GM12878 (cell line): ENCODE measurements at regions not wholly inside any gene's neighbourhood (a gene's known extent, or its start where the extent isn't known, plus 50 kb on each side); places are given as distances from the start of the nearest gene placed in this dataset.

Experiments used
- ATAC-seq: fragments of 200-7000 bp; cut with Tn5 transposase; 3 replicates; pipeline ENCODE4 v1.9.1; 2020; ENCODE audit warnings: mild to moderate bottlenecking, moderate library complexity
- BruUV-seq: library from RNA; stranded (reverse); fragments of 400-500 nt; replicated peaks from 2 replicates; lab custom pipeline; 2021; lab: Mats Ljungman, UMichigan
- CTCF ChIA-PET: fragments of 300-600 bp; sonication (Branson Sonifier 250); formaldehyde crosslinking; extraction: SDS; loops from one replicate; lab custom pipeline; 2021; ENCODE audit warnings: inconsistent platforms; lab: Yijun Ruan, JAX
- POLR2A ChIA-PET: fragments of 350-600 bp; formaldehyde crosslinking; extraction: SDS; loops from one replicate; lab custom pipeline; 2021; ENCODE audit warnings: inconsistent platforms; lab: Charles Lee
- RAD21 ChIA-PET: fragments of 300-600 bp; sonication (Branson Sonifier 250); formaldehyde crosslinking; loops from one replicate; lab custom pipeline; 2023; ENCODE audit warnings: antibody characterized with exemption; ENCODE audit not compliant: unreplicated experiment; lab: Charles Lee
- SMC1A ChIA-PET: fragments of 300-600 bp; sonication (Branson Sonifier 250); formaldehyde crosslinking; loops from one replicate; lab custom pipeline; 2023; ENCODE audit not compliant: unreplicated experiment, uncharacterized antibody; lab: Charles Lee
- DNase-seq: peaks from one replicate; pipeline ENCODE4 v3.0.0-alpha.2; 2011; ENCODE audit warnings: low read depth, low spot score
- FAIRE-seq: peaks from 3 replicates; lab custom pipeline; 2011; peaks lifted over from hg19 to GRCh38; lab: Jason Lieb, UNC
- H2AFZ ChIP-seq: 2 replicates; pipeline ENCODE4 v1.6.0; 2011; ENCODE audit warnings: low read depth, low read length, control low read depth; ENCODE audit not compliant: control insufficient read depth
- H3K27ac ChIP-seq: 2 replicates; pipeline ENCODE4 v1.5.1; 2011; ENCODE audit warnings: control low read depth; ENCODE audit not compliant: control insufficient read depth, insufficient read depth
- H3K27me3 ChIP-seq, 2 experiments: replicated peaks in 1 of 2; 2 replicates each; pipeline versions ENCODE4 v1.6.0 to v1.6.1; 2011; ENCODE audit warnings: low read length in 1 of 2; ENCODE audit not compliant: control insufficient read depth in 2 of 2, insufficient read depth in 2 of 2
- H3K36me3 ChIP-seq, 2 experiments: 2 replicates each; pipeline ENCODE4 v1.5.1; 2011; ENCODE audit warnings: low read length in 1 of 2; ENCODE audit not compliant: control insufficient read depth in 2 of 2, insufficient read depth in 2 of 2
- H3K4me1 ChIP-seq: 2 replicates; pipeline ENCODE4 v1.6.1; 2011; ENCODE audit warnings: mild to moderate bottlenecking, low read length, moderate library complexity, mixed read lengths; ENCODE audit not compliant: control insufficient read depth, insufficient read depth
- H3K4me2 ChIP-seq: 2 replicates; pipeline ENCODE4 v1.6.0; 2011; ENCODE audit warnings: control low read depth; ENCODE audit not compliant: control insufficient read depth, insufficient read depth
- H3K4me3 ChIP-seq: fragments of 200-600 bp; sonication (generic); 2 replicates; pipeline ENCODE4 v1.5.1; 2016
- H3K79me2 ChIP-seq: 2 replicates; pipeline ENCODE4 v1.6.0; 2011; ENCODE audit warnings: low read length; ENCODE audit not compliant: control insufficient read depth, insufficient read depth
- H3K9ac ChIP-seq: 2 replicates; pipeline ENCODE4 v1.8.0; 2011; ENCODE audit warnings: low read length, control low read depth, mixed read lengths; ENCODE audit not compliant: control insufficient read depth, insufficient read depth
- H3K9me3 ChIP-seq: replicated peaks from 3 replicates; pipeline ENCODE4 v1.5.1; 2011; ENCODE audit warnings: mild to moderate bottlenecking, low read length; ENCODE audit not compliant: control insufficient read depth, insufficient read depth
- H4K20me1 ChIP-seq: 2 replicates; pipeline ENCODE4 v1.6.0; 2011; ENCODE audit not compliant: control insufficient read depth, insufficient read depth
- IKZF2 ChIP-seq, 2 experiments: fragments of 450-650 bp; IDR thresholded peaks; 2 replicates each; pipeline ENCODE4 v1.6.1; 2017; ENCODE audit warnings: mild to moderate bottlenecking in 2 of 2, moderate library complexity in 2 of 2
- NFYA ChIP-seq: IDR thresholded peaks from 2 replicates; pipeline ENCODE4 v1.6.1; 2011; ENCODE audit warnings: low read depth, mild to moderate bottlenecking, low read length, improper control_type of control experiment, borderline replicate concordance
- NRF1 ChIP-seq: conservative IDR thresholded peaks from 2 replicates; pipeline ENCODE4 v1.6.1; 2011; ENCODE audit warnings: mild to moderate bottlenecking, low read depth, low read length, improper control_type of control experiment
- RFX5 ChIP-seq: IDR thresholded peaks from 2 replicates; pipeline ENCODE4 v1.6.1; 2011; ENCODE audit warnings: low read depth, low read length, improper control_type of control experiment
- TARDBP ChIP-seq: IDR thresholded peaks from 2 replicates; pipeline ENCODE4 v1.6.1; 2016; ENCODE audit warnings: borderline replicate concordance
- ZSCAN29 ChIP-seq: fragments of 450-650 bp; IDR thresholded peaks from 2 replicates; pipeline ENCODE4 v1.6.1; 2017; ENCODE audit warnings: mild to moderate bottlenecking, moderate library complexity
- WGBS: methylation state at CpG from one replicate; pipeline ENCODE4 v1.1.6; 2016; ENCODE audit warnings: low lambda C conversion rate; ENCODE audit not compliant: insufficient replicate concordance, insufficient coverage; ENCODE audit errors: missing lambda C conversion rate; 5-methylcytosine and 5-hydroxymethylcytosine counted together
- in situ Hi-C: fragments of 300-500 bp; cut with MboI; formaldehyde crosslinking; loops from 9 replicates; pipeline ENCODE4 v1.14.3; 2018; ENCODE audit warnings: mixed read lengths
- intact Hi-C: fragments of 100-400 bp; cut with micrococcal nuclease; formaldehyde crosslinking; loops from one replicate; pipeline ENCODE4 v1.14.2; 2022; ENCODE audit not compliant: unreplicated experiment
- TF ChIP-seq, protein P1 (sequence below): fragments of 150-350 bp; IDR thresholded peaks from 2 replicates; pipeline ENCODE4 v1.6.1; 2014; ENCODE audit warnings: mild to moderate bottlenecking, low read depth, low read length
- TF ChIP-seq, protein P2 (sequence below): fragments of 450-650 bp; IDR thresholded peaks from 2 replicates; pipeline ENCODE4 v1.6.1; 2018; ENCODE audit warnings: borderline replicate concordance, mild to moderate bottlenecking; ENCODE audit not compliant: partially characterized antibody
- TF ChIP-seq, protein P3 (sequence below): fragments of 450-650 bp; IDR thresholded peaks from 2 replicates; pipeline ENCODE4 v1.6.1; 2018; ENCODE audit warnings: mild to moderate bottlenecking, low read depth, moderate library complexity; ENCODE audit not compliant: partially characterized antibody
- TF ChIP-seq, protein P4 (sequence below): fragments of 450-650 bp; formaldehyde crosslinking; IDR thresholded peaks from 2 replicates; pipeline ENCODE4 v1.4.0; 2020; ENCODE audit warnings: mild to moderate bottlenecking, moderate library complexity

DNA sequence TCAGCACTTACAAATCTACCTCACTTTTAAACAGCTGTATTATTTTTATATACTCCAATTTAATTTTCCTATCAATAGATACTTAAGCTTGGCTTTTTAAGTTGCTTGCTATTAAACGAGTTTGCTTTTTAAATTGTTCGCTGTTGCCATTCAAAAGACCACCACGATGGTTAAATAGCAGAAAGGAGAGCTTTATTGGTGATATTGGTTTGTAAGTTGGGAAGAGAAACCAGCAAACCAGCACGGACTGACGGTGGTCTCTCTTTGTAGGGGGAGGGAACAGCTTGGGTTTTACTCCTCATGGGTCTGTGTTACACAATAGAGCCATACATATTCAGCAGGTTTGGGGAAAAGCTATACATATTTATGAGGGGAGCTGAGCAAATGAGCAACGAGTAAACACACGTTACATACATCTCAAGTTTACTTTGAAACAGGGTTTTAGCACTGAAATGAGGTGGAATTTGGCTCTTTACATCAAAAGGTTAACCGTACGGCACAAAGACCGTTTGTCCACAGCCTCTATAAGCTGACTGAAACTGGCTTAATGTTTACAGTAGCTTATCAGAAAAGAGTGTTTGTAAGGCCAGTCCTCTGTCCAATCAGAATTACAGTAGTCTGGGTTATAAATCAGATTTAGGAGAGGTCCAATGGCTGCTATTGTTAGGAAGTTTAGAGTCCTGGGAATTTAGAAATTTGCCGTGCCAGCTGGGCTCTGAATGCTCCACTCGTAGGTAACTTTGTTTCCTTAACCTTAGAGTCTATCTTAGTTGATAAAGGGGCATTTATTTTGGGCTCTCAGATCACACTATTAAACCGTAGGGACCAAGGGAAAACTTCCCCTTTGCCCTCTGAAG, 69.7 kb upstream of the DHRS4 start (continued):
- TF ChIP-seq, protein P1, sequence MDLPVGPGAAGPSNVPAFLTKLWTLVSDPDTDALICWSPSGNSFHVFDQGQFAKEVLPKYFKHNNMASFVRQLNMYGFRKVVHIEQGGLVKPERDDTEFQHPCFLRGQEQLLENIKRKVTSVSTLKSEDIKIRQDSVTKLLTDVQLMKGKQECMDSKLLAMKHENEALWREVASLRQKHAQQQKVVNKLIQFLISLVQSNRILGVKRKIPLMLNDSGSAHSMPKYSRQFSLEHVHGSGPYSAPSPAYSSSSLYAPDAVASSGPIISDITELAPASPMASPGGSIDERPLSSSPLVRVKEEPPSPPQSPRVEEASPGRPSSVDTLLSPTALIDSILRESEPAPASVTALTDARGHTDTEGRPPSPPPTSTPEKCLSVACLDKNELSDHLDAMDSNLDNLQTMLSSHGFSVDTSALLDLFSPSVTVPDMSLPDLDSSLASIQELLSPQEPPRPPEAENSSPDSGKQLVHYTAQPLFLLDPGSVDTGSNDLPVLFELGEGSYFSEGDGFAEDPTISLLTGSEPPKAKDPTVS = no peak
- no peak for TF ChIP-seq RFX5
- TF ChIP-seq NFYA = no peak
- no peak for TF ChIP-seq TARDBP

DNA sequence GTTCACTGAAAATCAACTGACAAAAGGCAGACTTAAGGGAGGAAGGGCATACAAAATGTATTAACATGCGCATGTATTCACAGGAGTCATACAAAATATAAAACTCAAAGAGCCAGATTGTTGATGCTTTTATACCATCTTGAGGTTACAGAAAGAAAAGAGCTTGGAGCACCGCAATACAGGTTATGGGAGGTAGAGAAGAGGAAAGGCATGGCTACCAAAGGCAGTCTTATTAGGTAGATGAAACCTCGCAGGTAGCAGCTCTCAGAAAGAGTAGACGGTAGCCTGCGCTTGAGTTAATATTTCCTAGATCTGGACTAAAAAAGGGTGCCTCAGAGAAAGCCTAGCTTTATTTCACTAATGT, 69.0 kb upstream of the DHRS4 start:
- Histone ChIP-seq H3K27ac (no peak overlapping the region), H3K36me3 (no peaks in the 10 kb centered on the region), H2AFZ (no peak overlapping the region), H3K4me1 (no peaks in the 10 kb centered on the region), H3K4me2 (no peak overlapping the region), H3K27me3 (no peaks in the 10 kb centered on the region), H4K20me1 (no peaks in the 10 kb centered on the region), H3K4me3 (no peak overlapping the region), H3K9me3 (no peaks in the 10 kb centered on the region; the same call in 2 of the 3 replicates), H3K9ac (no peak overlapping the region), H3K79me2 (no peaks in the 10 kb centered on the region)
- CTCF ChIA-PET = interaction anchor here (0.8 to 2.0 kb wide), 2 partner anchors 157 to 252 kb away, joined by 3 to 5 read pairs; no protein-coding TSS in a partner anchor
- ATAC-seq (no peak), FAIRE-seq (no peak), DNase-seq (no peak)
- RAD21 ChIA-PET = no interaction called here
- intact Hi-C loops (no loop called here), in situ Hi-C loops (no loop called here)
- SMC1A ChIA-PET = interaction anchor here (1.3 kb wide), 1 partner anchor 253 kb away, joined by 3 read pairs; no protein-coding TSS in a partner anchor
- no TSS peak for BruUV-seq
- WGBS = 87% methylated on average over 5 of the region's 5 CpGs
- POLR2A ChIA-PET = no interaction called here
- TF ChIP-seq ZSCAN29 (no peak), NRF1 (no peak), IKZF2 (IDR thresholded peaks at IDR 0.05) (no peak)
- TF ChIP-seq, protein P2, sequence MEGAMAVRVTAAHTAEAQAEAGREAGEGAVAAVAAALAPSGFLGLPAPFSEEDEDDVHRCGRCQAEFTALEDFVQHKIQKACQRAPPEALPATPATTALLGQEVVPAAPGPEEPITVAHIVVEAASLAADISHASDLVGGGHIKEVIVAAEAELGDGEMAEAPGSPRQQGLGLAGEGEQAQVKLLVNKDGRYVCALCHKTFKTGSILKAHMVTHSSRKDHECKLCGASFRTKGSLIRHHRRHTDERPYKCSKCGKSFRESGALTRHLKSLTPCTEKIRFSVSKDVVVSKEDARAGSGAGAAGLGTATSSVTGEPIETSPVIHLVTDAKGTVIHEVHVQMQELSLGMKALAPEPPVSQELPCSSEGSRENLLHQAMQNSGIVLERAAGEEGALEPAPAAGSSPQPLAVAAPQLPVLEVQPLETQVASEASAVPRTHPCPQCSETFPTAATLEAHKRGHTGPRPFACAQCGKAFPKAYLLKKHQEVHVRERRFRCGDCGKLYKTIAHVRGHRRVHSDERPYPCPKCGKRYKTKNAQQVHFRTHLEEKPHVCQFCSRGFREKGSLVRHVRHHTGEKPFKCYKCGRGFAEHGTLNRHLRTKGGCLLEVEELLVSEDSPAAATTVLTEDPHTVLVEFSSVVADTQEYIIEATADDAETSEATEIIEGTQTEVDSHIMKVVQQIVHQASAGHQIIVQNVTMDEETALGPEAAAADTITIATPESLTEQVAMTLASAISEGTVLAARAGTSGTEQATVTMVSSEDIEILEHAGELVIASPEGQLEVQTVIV = no peak
- TF ChIP-seq, protein P3, sequence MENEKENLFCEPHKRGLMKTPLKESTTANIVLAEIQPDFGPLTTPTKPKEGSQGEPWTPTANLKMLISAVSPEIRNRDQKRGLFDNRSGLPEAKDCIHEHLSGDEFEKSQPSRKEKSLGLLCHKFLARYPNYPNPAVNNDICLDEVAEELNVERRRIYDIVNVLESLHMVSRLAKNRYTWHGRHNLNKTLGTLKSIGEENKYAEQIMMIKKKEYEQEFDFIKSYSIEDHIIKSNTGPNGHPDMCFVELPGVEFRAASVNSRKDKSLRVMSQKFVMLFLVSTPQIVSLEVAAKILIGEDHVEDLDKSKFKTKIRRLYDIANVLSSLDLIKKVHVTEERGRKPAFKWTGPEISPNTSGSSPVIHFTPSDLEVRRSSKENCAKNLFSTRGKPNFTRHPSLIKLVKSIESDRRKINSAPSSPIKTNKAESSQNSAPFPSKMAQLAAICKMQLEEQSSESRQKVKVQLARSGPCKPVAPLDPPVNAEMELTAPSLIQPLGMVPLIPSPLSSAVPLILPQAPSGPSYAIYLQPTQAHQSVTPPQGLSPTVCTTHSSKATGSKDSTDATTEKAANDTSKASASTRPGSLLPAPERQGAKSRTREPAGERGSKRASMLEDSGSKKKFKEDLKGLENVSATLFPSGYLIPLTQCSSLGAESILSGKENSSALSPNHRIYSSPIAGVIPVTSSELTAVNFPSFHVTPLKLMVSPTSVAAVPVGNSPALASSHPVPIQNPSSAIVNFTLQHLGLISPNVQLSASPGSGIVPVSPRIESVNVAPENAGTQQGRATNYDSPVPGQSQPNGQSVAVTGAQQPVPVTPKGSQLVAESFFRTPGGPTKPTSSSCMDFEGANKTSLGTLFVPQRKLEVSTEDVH = no peak
- TF ChIP-seq, protein P4, sequence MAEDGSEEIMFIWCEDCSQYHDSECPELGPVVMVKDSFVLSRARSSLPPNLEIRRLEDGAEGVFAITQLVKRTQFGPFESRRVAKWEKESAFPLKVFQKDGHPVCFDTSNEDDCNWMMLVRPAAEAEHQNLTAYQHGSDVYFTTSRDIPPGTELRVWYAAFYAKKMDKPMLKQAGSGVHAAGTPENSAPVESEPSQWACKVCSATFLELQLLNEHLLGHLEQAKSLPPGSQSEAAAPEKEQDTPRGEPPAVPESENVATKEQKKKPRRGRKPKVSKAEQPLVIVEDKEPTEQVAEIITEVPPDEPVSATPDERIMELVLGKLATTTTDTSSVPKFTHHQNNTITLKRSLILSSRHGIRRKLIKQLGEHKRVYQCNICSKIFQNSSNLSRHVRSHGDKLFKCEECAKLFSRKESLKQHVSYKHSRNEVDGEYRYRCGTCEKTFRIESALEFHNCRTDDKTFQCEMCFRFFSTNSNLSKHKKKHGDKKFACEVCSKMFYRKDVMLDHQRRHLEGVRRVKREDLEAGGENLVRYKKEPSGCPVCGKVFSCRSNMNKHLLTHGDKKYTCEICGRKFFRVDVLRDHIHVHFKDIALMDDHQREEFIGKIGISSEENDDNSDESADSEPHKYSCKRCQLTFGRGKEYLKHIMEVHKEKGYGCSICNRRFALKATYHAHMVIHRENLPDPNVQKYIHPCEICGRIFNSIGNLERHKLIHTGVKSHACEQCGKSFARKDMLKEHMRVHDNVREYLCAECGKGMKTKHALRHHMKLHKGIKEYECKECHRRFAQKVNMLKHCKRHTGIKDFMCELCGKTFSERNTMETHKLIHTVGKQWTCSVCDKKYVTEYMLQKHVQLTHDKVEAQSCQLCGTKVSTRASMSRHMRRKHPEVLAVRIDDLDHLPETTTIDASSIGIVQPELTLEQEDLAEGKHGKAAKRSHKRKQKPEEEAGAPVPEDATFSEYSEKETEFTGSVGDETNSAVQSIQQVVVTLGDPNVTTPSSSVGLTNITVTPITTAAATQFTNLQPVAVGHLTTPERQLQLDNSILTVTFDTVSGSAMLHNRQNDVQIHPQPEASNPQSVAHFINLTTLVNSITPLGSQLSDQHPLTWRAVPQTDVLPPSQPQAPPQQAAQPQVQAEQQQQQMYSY (CRISPR knock-in tag) = no peak
